Glutamatergic neuron (in vitro differentiated cells): ENCODE measurements at regions not wholly inside any gene's neighbourhood (a gene's known extent, or its start where the extent isn't known, plus 50 kb on each side); places are given as distances from the start of the nearest gene placed in this dataset.

Source experiments
- DNase-seq: peaks from one replicate; pipeline ENCODE4 v3.0.0; 2022
- H3K27ac Mint-ChIP-seq: one replicate; pipeline ENCODE4 v1.8.0; 2020; ENCODE audit warnings: mild to moderate bottlenecking, mixed read lengths, inconsistent platforms; ENCODE audit not compliant: unreplicated experiment
- H3K27me3 Mint-ChIP-seq: one replicate; pipeline ENCODE4 v1.8.0; 2020; ENCODE audit warnings: mild to moderate bottlenecking, moderate library complexity, mixed read lengths, inconsistent platforms; ENCODE audit not compliant: unreplicated experiment
- H3K36me3 Mint-ChIP-seq: one replicate; pipeline ENCODE4 v1.8.0; 2020; ENCODE audit warnings: mild to moderate bottlenecking, mixed read lengths, inconsistent platforms; ENCODE audit not compliant: unreplicated experiment
- H3K4me1 Mint-ChIP-seq: one replicate; pipeline ENCODE4 v1.8.0; 2020; ENCODE audit warnings: mild to moderate bottlenecking, low read depth, mixed read lengths, inconsistent platforms; ENCODE audit not compliant: unreplicated experiment
- H3K4me3 Mint-ChIP-seq: one replicate; pipeline ENCODE4 v1.8.0; 2020; ENCODE audit warnings: mild to moderate bottlenecking, mixed read lengths, inconsistent platforms; ENCODE audit not compliant: unreplicated experiment
- H3K9me3 Mint-ChIP-seq: one replicate; pipeline ENCODE4 v1.8.0; 2020; ENCODE audit warnings: mild to moderate bottlenecking, moderate library complexity, mixed read lengths, inconsistent platforms; ENCODE audit not compliant: unreplicated experiment
- TF ChIP-seq, protein P1 (sequence below): fragments of 200-600 bp; sonication (generic); IDR thresholded peaks from one replicate; pipeline ENCODE4 v1.5.0; 2021; ENCODE audit not compliant: partially characterized antibody, unreplicated experiment

DNA sequence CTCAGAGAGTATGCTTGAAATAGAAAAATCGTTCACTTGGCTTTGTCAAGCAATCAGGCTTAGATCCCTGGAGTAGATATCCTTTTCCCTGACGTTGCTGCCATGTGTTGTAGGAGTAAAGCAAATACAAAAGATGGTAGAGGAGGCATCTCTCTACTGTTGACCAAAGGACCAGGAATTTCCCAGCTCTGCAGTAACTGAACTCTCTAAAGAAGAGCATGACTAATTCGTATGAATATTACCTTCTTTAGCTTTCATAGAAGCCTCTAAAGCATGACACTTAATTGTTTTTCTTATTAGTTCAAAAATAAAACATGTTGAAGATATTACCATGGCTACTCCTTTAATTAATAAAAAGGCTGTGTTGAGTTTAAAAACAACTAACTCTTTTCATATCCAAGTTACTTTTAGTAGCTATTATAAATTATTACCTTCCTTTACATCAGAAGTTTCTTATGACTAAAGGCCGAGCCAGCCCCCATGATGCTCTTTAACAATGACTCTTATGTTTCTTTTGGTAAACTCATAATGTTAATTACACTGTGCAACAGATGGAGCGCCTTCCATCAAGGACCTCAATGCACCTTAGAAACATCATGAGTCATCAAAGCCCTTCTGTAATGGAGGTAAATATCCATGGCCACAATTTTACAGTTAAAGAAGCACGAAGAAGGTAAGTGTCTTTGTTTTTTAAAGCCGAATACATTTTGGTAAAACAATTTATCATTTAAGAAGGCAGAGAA, 352.4 kb downstream of the KLF5 start:
- Mint-ChIP-seq H3K9me3 (no peaks in the 10 kb centered on the region), H3K27ac (no peak overlapping the region), H3K4me3 (no peak overlapping the region), H3K27me3 (peaks cover 2% of the 10 kb centered on the region), H3K4me1 (no peaks in the 10 kb centered on the region), H3K36me3 (no peaks in the 10 kb centered on the region)
- no peak for DNase-seq
- TF ChIP-seq, protein P1, sequence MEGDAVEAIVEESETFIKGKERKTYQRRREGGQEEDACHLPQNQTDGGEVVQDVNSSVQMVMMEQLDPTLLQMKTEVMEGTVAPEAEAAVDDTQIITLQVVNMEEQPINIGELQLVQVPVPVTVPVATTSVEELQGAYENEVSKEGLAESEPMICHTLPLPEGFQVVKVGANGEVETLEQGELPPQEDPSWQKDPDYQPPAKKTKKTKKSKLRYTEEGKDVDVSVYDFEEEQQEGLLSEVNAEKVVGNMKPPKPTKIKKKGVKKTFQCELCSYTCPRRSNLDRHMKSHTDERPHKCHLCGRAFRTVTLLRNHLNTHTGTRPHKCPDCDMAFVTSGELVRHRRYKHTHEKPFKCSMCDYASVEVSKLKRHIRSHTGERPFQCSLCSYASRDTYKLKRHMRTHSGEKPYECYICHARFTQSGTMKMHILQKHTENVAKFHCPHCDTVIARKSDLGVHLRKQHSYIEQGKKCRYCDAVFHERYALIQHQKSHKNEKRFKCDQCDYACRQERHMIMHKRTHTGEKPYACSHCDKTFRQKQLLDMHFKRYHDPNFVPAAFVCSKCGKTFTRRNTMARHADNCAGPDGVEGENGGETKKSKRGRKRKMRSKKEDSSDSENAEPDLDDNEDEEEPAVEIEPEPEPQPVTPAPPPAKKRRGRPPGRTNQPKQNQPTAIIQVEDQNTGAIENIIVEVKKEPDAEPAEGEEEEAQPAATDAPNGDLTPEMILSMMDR, result no peak

DNA sequence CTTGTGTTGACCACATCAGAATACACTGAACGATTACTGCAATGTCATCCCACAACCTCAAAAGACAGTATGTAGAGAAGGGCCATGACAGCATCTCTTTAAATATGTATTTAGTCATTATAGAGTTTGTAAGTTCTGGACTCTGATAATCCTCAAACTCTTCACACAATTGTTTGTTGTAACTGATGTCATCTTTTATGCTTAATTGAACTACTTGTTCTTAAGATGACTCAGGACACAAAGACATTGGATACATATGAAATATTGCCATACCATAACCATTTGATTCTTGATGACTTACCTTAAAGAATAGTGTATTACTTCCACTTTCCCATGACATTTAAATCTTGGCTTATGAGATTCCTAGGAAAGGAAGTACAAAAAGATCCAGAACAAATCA, 347.6 kb downstream of the KLF5 start:
- Mint-ChIP-seq H3K4me3 (no peak overlapping the region), H3K9me3 (no peaks in the 10 kb centered on the region), H3K27me3 (peaks cover 2% of the 10 kb centered on the region), H3K27ac (no peak overlapping the region), H3K36me3 (no peaks in the 10 kb centered on the region), H3K4me1 (no peaks in the 10 kb centered on the region)
- TF ChIP-seq, protein P1, result no peak
- no peak for DNase-seq

DNA sequence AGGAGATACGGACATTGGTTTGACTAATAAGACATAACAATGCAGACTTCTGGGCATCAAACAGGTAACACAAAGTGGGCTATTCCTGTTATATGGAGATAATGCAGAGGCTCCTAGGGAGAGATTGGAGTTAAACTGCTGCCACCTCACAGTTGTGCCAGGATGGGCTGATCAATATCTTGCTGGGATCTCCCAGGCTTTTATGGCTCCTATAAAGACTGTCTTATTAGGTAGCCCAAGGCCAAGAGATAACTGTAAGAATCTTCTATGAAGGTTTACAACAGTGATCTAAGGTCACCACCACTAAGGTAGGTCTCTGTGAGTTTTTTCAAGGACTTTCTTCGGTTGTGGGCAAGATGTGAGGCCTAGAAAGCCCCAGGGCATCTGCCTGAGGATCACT, 345.8 kb downstream of the KLF5 start:
- Mint-ChIP-seq H3K4me1 (no peaks in the 10 kb centered on the region), H3K4me3 (no peak overlapping the region), H3K36me3 (no peaks in the 10 kb centered on the region), H3K9me3 (no peaks in the 10 kb centered on the region), H3K27me3 (no peaks in the 10 kb centered on the region), H3K27ac (no peak overlapping the region)
- TF ChIP-seq, protein P1, result no peak
- no peak for DNase-seq

DNA sequence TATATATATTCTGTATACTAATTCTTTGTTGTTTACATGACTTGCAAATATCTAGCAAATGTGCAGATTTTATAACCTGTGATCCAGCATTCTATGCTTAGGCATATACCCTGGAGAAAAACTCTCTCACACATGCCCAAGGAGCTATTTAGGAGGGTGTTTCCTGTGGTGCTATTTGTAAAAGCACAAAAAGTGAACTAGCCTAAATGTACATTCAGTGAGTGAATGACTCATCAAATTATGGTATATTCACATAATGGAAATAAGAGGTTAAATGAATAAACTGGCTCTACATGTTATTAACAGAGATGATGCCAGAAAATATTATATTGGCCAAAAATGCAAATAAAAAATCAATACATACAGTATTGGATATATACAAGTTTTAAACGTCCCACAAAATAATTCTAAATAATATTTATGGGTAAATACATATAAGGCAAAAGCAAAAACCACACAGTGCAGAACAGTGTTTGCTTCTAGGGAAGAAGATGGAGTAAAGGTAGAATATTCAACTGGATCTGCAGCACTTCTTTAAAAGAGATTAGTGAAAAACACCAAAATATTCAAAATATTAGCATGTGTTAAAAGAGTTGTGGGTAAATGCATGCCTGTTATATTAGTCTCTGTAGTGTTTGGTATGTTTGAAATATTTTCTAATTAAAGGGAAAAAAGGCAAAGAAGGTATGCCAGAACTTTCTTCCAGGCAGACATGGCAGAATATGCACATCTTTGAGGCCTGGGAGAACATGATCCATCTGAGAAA, 344.7 kb downstream of the KLF5 start:
- H3K9me3 Mint-ChIP-seq, result no peaks in the 10 kb centered on the region
- no peak overlapping the region for H3K4me3 Mint-ChIP-seq
- no peak overlapping the region for H3K27ac Mint-ChIP-seq
- H3K36me3 Mint-ChIP-seq, result no peaks in the 10 kb centered on the region
- H3K4me1 Mint-ChIP-seq, result no peaks in the 10 kb centered on the region
- DNase-seq, result no peak
- H3K27me3 Mint-ChIP-seq, result no peaks in the 10 kb centered on the region
- TF ChIP-seq, protein P1, result no peak

DNA sequence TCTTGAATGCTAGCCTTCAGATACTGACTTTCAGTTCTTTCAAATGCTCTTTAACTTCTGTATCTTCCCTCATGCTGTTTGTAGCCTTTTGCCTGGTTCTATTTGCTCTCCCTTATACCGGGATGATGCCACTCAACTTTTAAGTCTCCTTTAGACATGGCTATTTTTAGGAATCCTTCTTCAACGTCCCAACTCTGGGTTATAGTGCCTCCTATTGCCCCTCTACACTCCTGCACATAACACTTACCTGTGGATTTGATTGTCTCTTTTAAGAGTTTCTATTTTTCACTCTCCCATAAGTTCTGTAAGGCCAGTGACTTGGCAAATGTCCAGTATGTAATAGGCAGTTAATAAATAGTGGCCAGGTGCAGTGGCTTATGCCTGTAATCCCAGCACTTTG, 343.0 kb downstream of the KLF5 start:
- Mint-ChIP-seq H3K9me3 (no peaks in the 10 kb centered on the region), H3K4me1 (no peaks in the 10 kb centered on the region), H3K27ac (no peak overlapping the region), H3K27me3 (no peaks in the 10 kb centered on the region), H3K4me3 (no peak overlapping the region), H3K36me3 (no peaks in the 10 kb centered on the region)
- no peak for DNase-seq
- TF ChIP-seq, protein P1, result no peak
